ENCODE measurements at regions not wholly inside any gene's neighbourhood (a gene's known extent, or its start where the extent isn't known, plus 50 kb on each side); places are given as distances from the start of the nearest gene placed in this dataset.

- Histone ChIP-seq H3K4me3 (ENCODE audit: low read depth in 1 of 2, low read length in 2 of 2) (no peak overlapping the region), H3K9me3 (ENCODE audit: control insufficient read depth in 1 of 2, low read length in 2 of 2) (no peaks in the 10 kb centered on the region), H3K27me3 (ENCODE audit: control insufficient read depth in 1 of 2, insufficient read depth in 2 of 2, low read length in 2 of 2) (peaks cover 0 to 3% of the 10 kb centered on the region in 2 donors), H3K27ac (ENCODE audit: low read depth, low read length) (no peak overlapping the region), H3K9ac (ENCODE audit: low read depth in 1 of 2, low read length in 2 of 2) (no peak overlapping the region), H3K36me3 (ENCODE audit: control insufficient read depth in 1 of 2, insufficient read depth in 2 of 2, low read length in 2 of 2) (no peaks in the 10 kb centered on the region), H3K4me1 (ENCODE audit: control insufficient read depth in 1 of 2, insufficient read depth in 2 of 2, low read length in 2 of 2) (no peaks in the 10 kb centered on the region)
These were observed 571.4 kb downstream of the PTPRU start for GRCh38 chr1:29807689-29808088.

GRCh38 chr1:29806646-29807319 lies 570.5 kb downstream of the PTPRU start:
- Histone ChIP-seq H3K9me3 (ENCODE audit: control insufficient read depth in 1 of 2, low read length in 2 of 2) (no peaks in the 10 kb centered on the region), H3K4me3 (ENCODE audit: low read depth in 1 of 2, low read length in 2 of 2) (no peak overlapping the region), H3K27ac (ENCODE audit: low read depth, low read length) (no peak overlapping the region), H3K4me1 (ENCODE audit: control insufficient read depth in 1 of 2, insufficient read depth in 2 of 2, low read length in 2 of 2) (no peaks in the 10 kb centered on the region), H3K9ac (ENCODE audit: low read depth in 1 of 2, low read length in 2 of 2) (no peak overlapping the region), H3K36me3 (ENCODE audit: control insufficient read depth in 1 of 2, insufficient read depth in 2 of 2, low read length in 2 of 2) (no peaks in the 10 kb centered on the region), H3K27me3 (ENCODE audit: control insufficient read depth in 1 of 2, insufficient read depth in 2 of 2, low read length in 2 of 2) (peaks cover 0 to 5% of the 10 kb centered on the region in 2 donors)

GRCh38 chr1:29805896-29806160 lies 569.5 kb downstream of the PTPRU start:
- H3K27me3 ChIP-seq (ENCODE audit: control insufficient read depth in 1 of 2, insufficient read depth in 2 of 2, low read length in 2 of 2), result peaks cover 0 to 5% of the 10 kb centered on the region in 2 donors
- no peaks in the 10 kb centered on the region for H3K4me1 ChIP-seq (ENCODE audit: control insufficient read depth in 1 of 2, insufficient read depth in 2 of 2, low read length in 2 of 2)
- no peaks in the 10 kb centered on the region for H3K36me3 ChIP-seq (ENCODE audit: control insufficient read depth in 1 of 2, insufficient read depth in 2 of 2, low read length in 2 of 2)
- H3K27ac ChIP-seq (ENCODE audit: low read depth, low read length), result no peak overlapping the region
- no peak overlapping the region for H3K9ac ChIP-seq (ENCODE audit: low read depth in 1 of 2, low read length in 2 of 2)
- H3K9me3 ChIP-seq (ENCODE audit: control insufficient read depth in 1 of 2, low read length in 2 of 2), result no peaks in the 10 kb centered on the region
- H3K4me3 ChIP-seq (ENCODE audit: low read depth in 1 of 2, low read length in 2 of 2), result no peak overlapping the region

- Histone ChIP-seq H3K36me3 (ENCODE audit: control insufficient read depth in 1 of 2, insufficient read depth in 2 of 2, low read length in 2 of 2) (no peaks in the 10 kb centered on the region), H3K27me3 (ENCODE audit: control insufficient read depth in 1 of 2, insufficient read depth in 2 of 2, low read length in 2 of 2) (peaks cover 0 to 5% of the 10 kb centered on the region in 2 donors), H3K4me3 (ENCODE audit: low read depth in 1 of 2, low read length in 2 of 2) (no peak overlapping the region), H3K9ac (ENCODE audit: low read depth in 1 of 2, low read length in 2 of 2) (no peak overlapping the region), H3K9me3 (ENCODE audit: control insufficient read depth in 1 of 2, low read length in 2 of 2) (no peaks in the 10 kb centered on the region), H3K4me1 (ENCODE audit: control insufficient read depth in 1 of 2, insufficient read depth in 2 of 2, low read length in 2 of 2) (no peaks in the 10 kb centered on the region), H3K27ac (ENCODE audit: low read depth, low read length) (no peak overlapping the region)
These were observed 569.0 kb downstream of the PTPRU start for GRCh38 chr1:29805122-29805895.

GRCh38 chr1:29804181-29804899 lies 568.0 kb downstream of the PTPRU start:
- Histone ChIP-seq H3K4me1 (ENCODE audit: control insufficient read depth in 1 of 2, insufficient read depth in 2 of 2, low read length in 2 of 2) (no peaks in the 10 kb centered on the region), H3K4me3 (ENCODE audit: low read depth in 1 of 2, low read length in 2 of 2) (no peak overlapping the region), H3K36me3 (ENCODE audit: control insufficient read depth in 1 of 2, insufficient read depth in 2 of 2, low read length in 2 of 2) (no peaks in the 10 kb centered on the region), H3K27me3 (ENCODE audit: control insufficient read depth in 1 of 2, insufficient read depth in 2 of 2, low read length in 2 of 2) (peaks cover 0 to 5% of the 10 kb centered on the region in 2 donors), H3K9ac (ENCODE audit: low read depth in 1 of 2, low read length in 2 of 2) (no peak overlapping the region), H3K9me3 (ENCODE audit: control insufficient read depth in 1 of 2, low read length in 2 of 2) (no peaks in the 10 kb centered on the region), H3K27ac (ENCODE audit: low read depth, low read length) (no peak overlapping the region)

- Histone ChIP-seq H3K9me3 (ENCODE audit: control insufficient read depth in 1 of 2, low read length in 2 of 2) (no peaks in the 10 kb centered on the region), H3K36me3 (ENCODE audit: control insufficient read depth in 1 of 2, insufficient read depth in 2 of 2, low read length in 2 of 2) (no peaks in the 10 kb centered on the region), H3K4me1 (ENCODE audit: control insufficient read depth in 1 of 2, insufficient read depth in 2 of 2, low read length in 2 of 2) (no peaks in the 10 kb centered on the region), H3K27me3 (ENCODE audit: control insufficient read depth in 1 of 2, insufficient read depth in 2 of 2, low read length in 2 of 2) (peaks cover 0 to 5% of the 10 kb centered on the region in 2 donors), H3K27ac (ENCODE audit: low read depth, low read length) (no peak overlapping the region), H3K9ac (ENCODE audit: low read depth in 1 of 2, low read length in 2 of 2) (no peak overlapping the region), H3K4me3 (ENCODE audit: low read depth in 1 of 2, low read length in 2 of 2) (no peak overlapping the region)
These were observed 567.2 kb downstream of the PTPRU start for GRCh38 chr1:29803486-29803885.

GRCh38 chr1:29802181-29803068 lies 566.1 kb downstream of the PTPRU start:
- Histone ChIP-seq H3K4me1 (ENCODE audit: control insufficient read depth in 1 of 2, insufficient read depth in 2 of 2, low read length in 2 of 2) (no peaks in the 10 kb centered on the region), H3K9ac (ENCODE audit: low read depth in 1 of 2, low read length in 2 of 2) (no peak overlapping the region), H3K36me3 (ENCODE audit: control insufficient read depth in 1 of 2, insufficient read depth in 2 of 2, low read length in 2 of 2) (no peaks in the 10 kb centered on the region), H3K27ac (ENCODE audit: low read depth, low read length) (no peak overlapping the region), H3K4me3 (ENCODE audit: low read depth in 1 of 2, low read length in 2 of 2) (no peak overlapping the region), H3K9me3 (ENCODE audit: control insufficient read depth in 1 of 2, low read length in 2 of 2) (no peaks in the 10 kb centered on the region), H3K27me3 (ENCODE audit: control insufficient read depth in 1 of 2, insufficient read depth in 2 of 2, low read length in 2 of 2) (peaks cover 0 to 5% of the 10 kb centered on the region in 2 donors)

- no peak overlapping the region for H3K4me3 ChIP-seq (ENCODE audit: low read depth in 1 of 2, low read length in 2 of 2)
These were observed 565.2 kb downstream of the PTPRU start for GRCh38 chr1:29801561-29801973.

GRCh38 chr1:29801003-29801402 lies 564.7 kb downstream of the PTPRU start:
- Histone ChIP-seq H3K4me3 (ENCODE audit: low read depth in 1 of 2, low read length in 2 of 2) (no peak overlapping the region), H3K9ac (ENCODE audit: low read depth in 1 of 2, low read length in 2 of 2) (no peak overlapping the region), H3K27ac (ENCODE audit: low read depth, low read length) (no peak overlapping the region), H3K27me3 (ENCODE audit: control insufficient read depth in 1 of 2, insufficient read depth in 2 of 2, low read length in 2 of 2) (peaks cover 0 to 5% of the 10 kb centered on the region in 2 donors), H3K4me1 (ENCODE audit: control insufficient read depth in 1 of 2, insufficient read depth in 2 of 2, low read length in 2 of 2) (no peaks in the 10 kb centered on the region), H3K36me3 (ENCODE audit: control insufficient read depth in 1 of 2, insufficient read depth in 2 of 2, low read length in 2 of 2) (no peaks in the 10 kb centered on the region), H3K9me3 (ENCODE audit: control insufficient read depth in 1 of 2, low read length in 2 of 2) (no peaks in the 10 kb centered on the region)

More at GRCh38 chr1:29801561-29801973, 565.2 kb downstream of the PTPRU start:
- Histone ChIP-seq H3K27ac (ENCODE audit: low read depth, low read length) (no peak overlapping the region), H3K4me1 (ENCODE audit: control insufficient read depth in 1 of 2, insufficient read depth in 2 of 2, low read length in 2 of 2) (no peaks in the 10 kb centered on the region), H3K36me3 (ENCODE audit: control insufficient read depth in 1 of 2, insufficient read depth in 2 of 2, low read length in 2 of 2) (no peaks in the 10 kb centered on the region), H3K9me3 (ENCODE audit: control insufficient read depth in 1 of 2, low read length in 2 of 2) (no peaks in the 10 kb centered on the region), H3K27me3 (ENCODE audit: control insufficient read depth in 1 of 2, insufficient read depth in 2 of 2, low read length in 2 of 2) (peaks cover 0 to 5% of the 10 kb centered on the region in 2 donors), H3K9ac (ENCODE audit: low read depth in 1 of 2, low read length in 2 of 2) (no peak overlapping the region)

All from duodenal mucosa (tissue), 2 donors.